Choroid plexus epithelial cell (primary cell): ENCODE measurements at regions not wholly inside any gene's neighbourhood (a gene's known extent, or its start where the extent isn't known, plus 50 kb on each side); places are given as distances from the start of the nearest gene placed in this dataset.

Source experiments
- DNase-seq: peaks from one replicate; pipeline ENCODE4 v3.0.0-alpha.2; 2010; ENCODE audit warnings: low read depth
- H3K4me3 ChIP-seq: 2 replicates; pipeline ENCODE4 v1.5.1; 2011; ENCODE audit warnings: low read depth, mild to moderate bottlenecking, control low read depth, low read length, moderate library complexity
- CTCF ChIP-seq: conservative IDR thresholded peaks from 2 replicates; pipeline ENCODE4 v1.5.1; 2011; ENCODE audit warnings: low read depth, mild to moderate bottlenecking, control low read depth, inconsistent platforms, low read length, moderate library complexity

- H3K4me3 ChIP-seq: no peak overlapping the region
- DNase-seq: peak; percentile 52
- no peak for TF ChIP-seq CTCF
These were observed 72.8 kb upstream of the BOD1 start for GRCh38 chr5:173689171-173689736.

- peak; percentile 2 for TF ChIP-seq CTCF
- DNase-seq: peak; percentile 26
- H3K4me3 ChIP-seq: no peak overlapping the region
These were observed 73.4 kb upstream of the BOD1 start for GRCh38 chr5:173689737-173690360.

GRCh38 chr5:173691931-173692330 lies 75.5 kb upstream of the BOD1 start:
- H3K4me3 ChIP-seq: no peak overlapping the region
- no peak for DNase-seq
- no peak for TF ChIP-seq CTCF

GRCh38 chr5:173693670-173694069 lies 77.2 kb upstream of the BOD1 start:
- no peak for TF ChIP-seq CTCF
- DNase-seq: no peak
- no peak overlapping the region for H3K4me3 ChIP-seq

- no peak overlapping the region for H3K4me3 ChIP-seq
- no peak for TF ChIP-seq CTCF
- DNase-seq: no peak
These were observed 79.8 kb upstream of the BOD1 start for GRCh38 chr5:173696216-173696615.

- H3K4me3 ChIP-seq: no peak overlapping the region
- DNase-seq: no peak
- TF ChIP-seq CTCF: no peak
These were observed 81.6 kb upstream of the BOD1 start for GRCh38 chr5:173697931-173698579.

GRCh38 chr5:173699966-173700365 lies 83.5 kb upstream of the BOD1 start:
- no peak for DNase-seq
- no peak overlapping the region for H3K4me3 ChIP-seq
- TF ChIP-seq CTCF: no peak
